HG03135 (cell line): ENCODE measurements at regions not wholly inside any gene's neighbourhood (a gene's known extent, or its start where the extent isn't known, plus 50 kb on each side); places are given as distances from the start of the nearest gene placed in this dataset.

Source experiments
- ATAC-seq: cut with Tn5 transposase; IDR thresholded peaks from one replicate; pipeline ENCODE4 v1.9.1; 2021; ENCODE audit warnings: mild to moderate bottlenecking, moderate library complexity; ENCODE audit not compliant: unreplicated experiment

- ATAC-seq: peak; percentile 46
Observed at GRCh38 chr12:92471551-92471950, 231.2 kb upstream of the PLEKHG7 start.

- ATAC-seq: peak; percentile 27
Observed at GRCh38 chr12:92470608-92471021, 232.2 kb upstream of the PLEKHG7 start.

GRCh38 chr12:92469837-92470236, 233.0 kb upstream of the PLEKHG7 start:
- no peak for ATAC-seq

- no peak for ATAC-seq
Observed at GRCh38 chr12:92468358-92469020, 234.3 kb upstream of the PLEKHG7 start.

GRCh38 chr12:92467886-92468285, 234.9 kb upstream of the PLEKHG7 start:
- ATAC-seq: no peak

- ATAC-seq: no peak
Observed at GRCh38 chr12:92466391-92467305, 236.1 kb upstream of the PLEKHG7 start.

GRCh38 chr12:92465786-92466295, 236.9 kb upstream of the PLEKHG7 start:
- no peak for ATAC-seq

GRCh38 chr12:92464911-92465310, 237.9 kb upstream of the PLEKHG7 start:
- no peak for ATAC-seq

- ATAC-seq: no peak
Observed at GRCh38 chr12:92463171-92463570, 239.6 kb upstream of the PLEKHG7 start.

GRCh38 chr12:92462527-92462926, 240.3 kb upstream of the PLEKHG7 start:
- no peak for ATAC-seq

GRCh38 chr12:92462049-92462448, 240.7 kb upstream of the PLEKHG7 start:
- peak; percentile 64 for ATAC-seq

GRCh38 chr12:92459850-92460249, 242.9 kb upstream of the PLEKHG7 start:
- no peak for ATAC-seq

GRCh38 chr12:92458996-92459395, 243.8 kb upstream of the PLEKHG7 start:
- ATAC-seq: no peak

- ATAC-seq: no peak
Observed at GRCh38 chr12:92457458-92458180, 245.2 kb upstream of the PLEKHG7 start.

- no peak for ATAC-seq
Observed at GRCh38 chr12:92452763-92453162, 250.0 kb upstream of the PLEKHG7 start.

- ATAC-seq: peak; percentile 8
Observed at GRCh38 chr12:92446083-92446460, 256.7 kb upstream of the PLEKHG7 start.

- peak; percentile 79 for ATAC-seq
Observed at GRCh38 chr12:92445253-92446082, 257.3 kb upstream of the PLEKHG7 start.

GRCh38 chr12:92444763-92445162, 258.0 kb upstream of the PLEKHG7 start:
- peak; percentile 39 for ATAC-seq

- ATAC-seq: no peak
Observed at GRCh38 chr12:92442782-92443181, 260.0 kb upstream of the PLEKHG7 start.

GRCh38 chr12:92440072-92440471, 262.7 kb upstream of the PLEKHG7 start:
- ATAC-seq: no peak
